Nephron (organoid): ENCODE measurements at regions not wholly inside any gene's neighbourhood (a gene's known extent, or its start where the extent isn't known, plus 50 kb on each side); places are given as distances from the start of the nearest gene placed in this dataset.

Experiments used
- H3K27ac Mint-ChIP-seq, 3 experiments: 2 replicates each; pipeline ENCODE4 v1.8.0; 2020; ENCODE audit warnings: mixed read lengths in 3 of 3, mild to moderate bottlenecking in 2 of 3, moderate library complexity in 1 of 3
- H3K27me3 Mint-ChIP-seq: 2 replicates; pipeline ENCODE4 v1.8.0; 2021; ENCODE audit warnings: low read depth, mild to moderate bottlenecking, moderate library complexity, mixed read lengths
- H3K36me3 Mint-ChIP-seq: 2 replicates; pipeline ENCODE4 v1.8.0; 2020; ENCODE audit warnings: low read depth, mixed read lengths
- H3K4me1 Mint-ChIP-seq: 2 replicates; pipeline ENCODE4 v1.8.0; 2020; ENCODE audit warnings: mixed read lengths
- H3K4me3 Mint-ChIP-seq, 3 experiments: 2 replicates each; pipeline ENCODE4 v1.8.0; 2020; ENCODE audit warnings: mild to moderate bottlenecking in 3 of 3, mixed read lengths in 3 of 3, moderate library complexity in 2 of 3
- H3K9me3 Mint-ChIP-seq: 2 replicates; pipeline ENCODE4 v1.8.0; 2020; ENCODE audit warnings: mixed read lengths
- CTCF ChIP-seq, 3 experiments: fragments of 200-600 bp; sonication (generic); IDR thresholded peaks; one replicate each; pipeline ENCODE4 v1.5.0; 2021; ENCODE audit warnings: antibody characterized with exemption in 3 of 3; ENCODE audit not compliant: unreplicated experiment in 3 of 3

DNA sequence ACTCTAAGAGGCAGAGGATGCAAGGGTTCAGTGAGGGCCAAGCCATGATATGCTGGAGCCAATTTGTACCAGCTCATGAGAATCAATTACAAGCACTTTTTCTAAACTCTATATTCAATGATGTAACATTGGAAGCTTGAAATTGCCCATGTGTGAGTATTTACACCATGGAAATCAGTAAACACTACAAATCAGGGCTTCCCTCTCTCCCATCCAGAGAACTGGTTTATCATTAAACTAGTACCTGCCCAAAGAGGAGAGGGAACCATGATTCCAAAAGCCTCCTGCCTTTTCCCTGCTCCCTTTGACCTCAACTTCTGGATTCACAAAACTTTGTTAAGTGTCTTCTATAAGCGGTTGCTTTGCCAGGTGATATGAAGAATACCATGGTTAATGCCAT is 52.5 kb upstream of the BICC1 start:
- H3K9me3 Mint-ChIP-seq: peaks cover 14% of the 10 kb centered on the region
- TF ChIP-seq CTCF (IDR thresholded peaks at IDR 0.05; ENCODE audit: unreplicated experiment in 3 of 3): no peak

GRCh38 chr10:58462863-58463507 is 49.7 kb upstream of the BICC1 start:
- Mint-ChIP-seq H3K4me1 (no peaks in the 10 kb centered on the region), H3K36me3 (no peaks in the 10 kb centered on the region), H3K27ac (no peak overlapping the region), H3K4me3 (no peak overlapping the region), H3K9me3 (peaks cover 14% of the 10 kb centered on the region), H3K27me3 (peaks cover 5% of the 10 kb centered on the region)
- TF ChIP-seq CTCF (IDR thresholded peaks at IDR 0.05; ENCODE audit: unreplicated experiment in 3 of 3): no peak

More for the DNA sequence above, 52.5 kb upstream of the BICC1 start:
- H3K36me3 Mint-ChIP-seq: no peaks in the 10 kb centered on the region
- H3K4me1 Mint-ChIP-seq: no peaks in the 10 kb centered on the region
- H3K4me3 Mint-ChIP-seq: no peak overlapping the region
- H3K27me3 Mint-ChIP-seq: peaks cover 5% of the 10 kb centered on the region
- no peak overlapping the region for H3K27ac Mint-ChIP-seq
